Ascending aorta (tissue), 2 donors: ENCODE measurements at regions not wholly inside any gene's neighbourhood (a gene's known extent, or its start where the extent isn't known, plus 50 kb on each side); places are given as distances from the start of the nearest gene placed in this dataset.
A peak's percentile ranks its signal among the peaks of the same experiment; 100 is the strongest.

Source experiments
- DNase-seq, 2 donors: peaks; one replicate each; pipeline ENCODE4 v3.0.0-alpha.2; 2019; ENCODE audit warnings: low spot score in 2 of 2
- H3K27ac ChIP-seq, 2 donors: fragments of 200-600 bp; sonication (generic); one replicate each; pipeline ENCODE4 v1.5.1; 2016 to 2017; ENCODE audit warnings: mild to moderate bottlenecking in 1 of 2
- H3K27me3 ChIP-seq: fragments of 200-600 bp; sonication (generic); one replicate; pipeline ENCODE4 v1.5.1; 2017
- H3K36me3 ChIP-seq, 2 donors: fragments of 200-600 bp; sonication (generic); one replicate each; pipeline ENCODE4 v1.5.1; 2016
- H3K4me1 ChIP-seq, 2 donors: fragments of 200-600 bp; sonication (generic); one replicate each; pipeline ENCODE4 v1.5.1; 2016 to 2017; ENCODE audit warnings: mild to moderate bottlenecking in 1 of 2
- H3K4me3 ChIP-seq, 2 donors: fragments of 200-600 bp; sonication (generic); one replicate each; pipeline ENCODE4 v1.5.1; 2016 to 2017; ENCODE audit warnings: mild to moderate bottlenecking in 1 of 2
- H3K9me3 ChIP-seq, 2 donors: fragments of 200-600 bp; sonication (generic); one replicate each; pipeline ENCODE4 v1.5.1; 2016
- intact Hi-C: fragments of 100-400 bp; cut with DNase I; formaldehyde crosslinking; loops from one replicate; pipeline ENCODE4 v1.15.1; 2023
- TF ChIP-seq, protein P1 (sequence below), 3 experiments: fragments of 200-600 bp in 2 of 3; fragments of 450-650 bp in 1 of 3; sonication (generic) in 2 of 3; IDR thresholded peaks; one replicate each; pipeline ENCODE4 v1.5.1; 2016 to 2019; ENCODE audit warnings: antibody characterized with exemption in 3 of 3, mild to moderate bottlenecking in 1 of 3, moderate library complexity in 1 of 3

DNA sequence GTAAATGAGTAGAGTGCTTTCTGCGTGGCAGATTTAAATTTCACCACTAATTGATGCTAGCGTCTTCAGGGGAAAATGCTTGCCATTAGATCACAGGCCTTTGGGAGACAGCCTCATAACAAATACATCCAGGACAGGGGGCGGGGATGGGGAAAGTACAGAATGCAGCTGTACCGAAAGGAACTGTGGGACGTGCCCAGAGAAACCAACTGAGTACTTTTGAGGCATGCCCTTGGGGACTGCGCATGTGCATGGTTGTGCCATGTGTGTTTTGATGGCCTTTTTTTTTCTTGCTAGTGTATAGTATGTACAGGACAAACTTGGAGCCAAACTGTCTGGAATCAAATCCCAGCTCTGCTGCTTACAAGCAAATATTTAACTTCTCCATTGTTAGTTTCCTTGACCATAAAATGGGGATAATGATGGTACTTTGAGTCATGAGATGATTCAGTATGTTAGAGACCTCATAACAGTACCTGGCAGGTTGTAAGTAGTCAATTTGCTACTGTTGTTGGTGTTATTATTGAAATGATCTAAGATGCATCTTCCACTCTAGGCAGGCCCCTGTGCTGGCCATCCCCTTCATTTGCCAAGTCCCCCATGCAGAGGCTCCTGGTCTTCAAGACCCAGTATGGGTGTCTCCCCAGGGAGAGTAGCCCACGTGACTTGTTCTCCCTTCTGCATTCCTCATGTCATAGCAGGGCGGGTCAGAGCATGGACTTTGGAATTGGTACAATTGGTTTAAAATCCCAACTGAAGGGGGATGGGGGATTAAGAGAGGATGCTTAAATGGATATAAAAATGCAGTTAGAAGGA lies 68.3 kb upstream of the NPAS1 start:
- TF ChIP-seq, protein P1, sequence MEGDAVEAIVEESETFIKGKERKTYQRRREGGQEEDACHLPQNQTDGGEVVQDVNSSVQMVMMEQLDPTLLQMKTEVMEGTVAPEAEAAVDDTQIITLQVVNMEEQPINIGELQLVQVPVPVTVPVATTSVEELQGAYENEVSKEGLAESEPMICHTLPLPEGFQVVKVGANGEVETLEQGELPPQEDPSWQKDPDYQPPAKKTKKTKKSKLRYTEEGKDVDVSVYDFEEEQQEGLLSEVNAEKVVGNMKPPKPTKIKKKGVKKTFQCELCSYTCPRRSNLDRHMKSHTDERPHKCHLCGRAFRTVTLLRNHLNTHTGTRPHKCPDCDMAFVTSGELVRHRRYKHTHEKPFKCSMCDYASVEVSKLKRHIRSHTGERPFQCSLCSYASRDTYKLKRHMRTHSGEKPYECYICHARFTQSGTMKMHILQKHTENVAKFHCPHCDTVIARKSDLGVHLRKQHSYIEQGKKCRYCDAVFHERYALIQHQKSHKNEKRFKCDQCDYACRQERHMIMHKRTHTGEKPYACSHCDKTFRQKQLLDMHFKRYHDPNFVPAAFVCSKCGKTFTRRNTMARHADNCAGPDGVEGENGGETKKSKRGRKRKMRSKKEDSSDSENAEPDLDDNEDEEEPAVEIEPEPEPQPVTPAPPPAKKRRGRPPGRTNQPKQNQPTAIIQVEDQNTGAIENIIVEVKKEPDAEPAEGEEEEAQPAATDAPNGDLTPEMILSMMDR (IDR thresholded peaks at IDR 0.05), result no peak
- Histone ChIP-seq H3K27me3 (no peaks in the 10 kb centered on the region), H3K36me3 (no peaks in the 10 kb centered on the region), H3K4me3 (no peak overlapping the region), H3K9me3 (no peaks in the 10 kb centered on the region), H3K27ac (peak overlapping the region in 1 of 2 donors; percentile 36), H3K4me1 (peaks cover 0 to 43% of the 10 kb centered on the region in 2 donors)
- no peak for DNase-seq
- intact Hi-C loops, result no loop called here

DNA sequence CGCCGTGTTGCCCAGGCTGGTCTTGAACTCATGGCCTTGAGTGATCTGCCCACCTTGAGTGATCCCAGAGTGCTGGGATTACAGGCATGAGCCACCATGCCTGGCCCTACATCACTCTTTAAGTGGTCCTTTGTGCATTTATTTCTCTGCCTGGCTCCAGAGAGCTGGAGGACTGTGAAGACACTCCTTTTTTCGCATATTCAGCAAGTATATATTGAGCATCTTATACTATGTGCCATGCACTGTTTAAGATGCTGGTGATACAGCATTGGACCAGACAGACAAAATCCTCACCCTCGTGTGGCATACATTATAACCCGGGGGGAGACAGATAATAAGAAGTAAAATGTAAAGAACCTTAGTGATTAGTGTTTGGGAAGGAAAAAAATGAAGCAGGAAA lies 66.8 kb upstream of the NPAS1 start:
- H3K4me1 ChIP-seq, result peaks cover 0 to 31% of the 10 kb centered on the region in 2 donors
- no peak overlapping the region for H3K27ac ChIP-seq
- no peaks in the 10 kb centered on the region for H3K9me3 ChIP-seq
- intact Hi-C loops, result no loop called here
- no peak overlapping the region for H3K4me3 ChIP-seq
- no peaks in the 10 kb centered on the region for H3K27me3 ChIP-seq
- H3K36me3 ChIP-seq, result no peaks in the 10 kb centered on the region
- TF ChIP-seq, protein P1 (IDR thresholded peaks at IDR 0.05), result no peak
- no peak for DNase-seq

DNA sequence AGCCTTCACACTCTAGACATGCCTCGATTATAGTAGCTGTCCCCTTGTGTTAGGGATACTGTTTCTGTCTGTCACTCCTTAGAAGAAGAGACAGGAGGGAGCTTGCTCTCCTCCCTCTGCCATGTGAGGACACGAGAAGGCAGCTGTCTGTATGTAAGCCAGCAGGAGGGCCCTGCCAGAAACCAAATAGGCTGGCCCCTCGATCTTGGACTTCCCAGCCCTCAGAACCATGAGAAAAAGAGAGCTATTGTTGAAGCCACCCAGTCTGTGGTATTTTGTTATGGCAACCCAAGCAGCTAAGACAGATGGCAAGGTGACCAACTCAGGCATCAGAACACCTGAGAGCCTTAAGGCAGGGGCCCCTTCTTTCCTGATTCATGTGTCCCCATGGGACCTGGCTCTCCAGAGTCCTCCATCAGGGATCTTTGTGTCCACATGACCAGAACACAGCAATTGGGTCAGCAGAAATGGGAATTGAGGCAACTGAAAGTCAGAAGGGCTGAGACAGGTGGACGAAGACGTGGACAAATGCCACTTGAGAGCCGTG lies 65.6 kb upstream of the NPAS1 start:
- H3K9me3 ChIP-seq, result no peaks in the 10 kb centered on the region
- peaks cover 0 to 31% of the 10 kb centered on the region in 2 donors for H3K4me1 ChIP-seq
- no peak overlapping the region for H3K4me3 ChIP-seq
- TF ChIP-seq, protein P1 (IDR thresholded peaks at IDR 0.05), result no peak
- H3K27ac ChIP-seq, result no peak overlapping the region
- intact Hi-C loops, result no loop called here
- no peaks in the 10 kb centered on the region for H3K36me3 ChIP-seq
- H3K27me3 ChIP-seq, result no peaks in the 10 kb centered on the region
- DNase-seq, result no peak

DNA sequence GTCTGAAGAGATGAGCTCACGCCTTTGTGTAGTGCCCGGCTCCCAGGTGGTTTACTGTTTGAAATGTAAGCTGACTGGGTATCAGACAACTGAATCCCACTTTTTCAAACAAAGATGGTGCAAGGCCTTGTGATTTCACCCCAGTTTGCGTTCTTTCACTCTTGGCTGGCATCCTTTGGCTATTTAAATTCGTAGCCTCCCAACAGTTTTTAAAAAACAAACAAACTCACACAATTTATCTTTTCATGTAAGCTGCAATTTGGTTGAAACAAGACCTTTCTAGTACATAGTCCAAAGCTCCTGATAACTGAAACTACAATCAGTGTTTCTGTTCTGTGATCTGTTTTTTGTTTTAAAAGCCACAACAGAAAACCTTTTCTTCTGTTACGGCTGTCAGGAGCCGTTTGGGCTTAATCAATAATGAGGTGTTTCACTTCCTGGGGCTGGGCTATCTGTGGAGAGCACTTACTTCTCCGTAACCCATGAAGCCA lies 65.1 kb upstream of the NPAS1 start:
- Histone ChIP-seq H3K4me1 (peaks cover 0 to 31% of the 10 kb centered on the region in 2 donors), H3K27ac (peak overlapping the region in 1 of 2 donors; percentile 37), H3K36me3 (no peaks in the 10 kb centered on the region), H3K9me3 (no peaks in the 10 kb centered on the region), H3K4me3 (no peak overlapping the region), H3K27me3 (no peaks in the 10 kb centered on the region)
- TF ChIP-seq, protein P1 (IDR thresholded peaks at IDR 0.05), result no peak
- no peak for DNase-seq
- intact Hi-C loops, result no loop called here

DNA sequence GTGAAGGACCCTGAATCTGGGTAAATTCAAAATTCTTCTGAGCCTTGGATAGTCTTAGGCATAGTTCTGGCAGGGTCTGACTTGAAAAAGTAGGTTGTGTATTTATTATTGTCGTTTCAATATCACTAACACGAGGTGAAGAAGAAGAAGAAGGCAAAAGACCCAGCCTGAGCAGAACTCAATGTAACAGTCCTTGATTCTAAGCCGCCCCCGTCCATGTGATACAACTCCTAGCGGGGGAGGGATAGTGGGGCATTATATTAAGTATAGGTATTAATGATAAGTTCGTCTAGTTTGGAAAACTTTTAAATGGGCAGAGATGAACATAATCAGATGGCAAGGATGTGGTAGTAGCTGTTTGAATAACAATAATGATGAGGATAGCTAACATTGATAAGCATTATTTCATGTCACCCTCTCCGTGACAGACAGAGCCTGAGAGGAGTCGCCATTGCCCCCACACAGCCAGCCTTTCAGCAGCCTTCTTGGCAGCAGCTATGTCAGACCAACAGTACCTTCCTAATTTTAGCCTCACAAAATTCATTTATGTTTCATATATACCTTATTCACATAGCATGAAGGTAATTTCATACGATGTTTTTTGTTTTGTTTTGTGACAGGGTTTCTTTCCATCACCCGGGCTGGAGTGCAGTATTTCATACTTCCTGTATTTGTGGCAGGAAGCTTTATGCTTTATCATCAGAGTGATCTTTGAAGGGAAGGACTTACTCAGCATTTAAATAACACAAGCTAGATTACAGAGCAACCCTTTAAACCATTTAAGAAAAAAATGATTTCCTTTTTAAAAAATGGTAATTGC lies 64.4 kb upstream of the NPAS1 start:
- Histone ChIP-seq H3K4me3 (no peak overlapping the region), H3K4me1 (peaks cover 0 to 31% of the 10 kb centered on the region in 2 donors), H3K36me3 (no peaks in the 10 kb centered on the region), H3K9me3 (no peaks in the 10 kb centered on the region), H3K27ac (peak overlapping the region in 1 of 2 donors; percentile 37), H3K27me3 (no peaks in the 10 kb centered on the region)
- intact Hi-C loops, result no loop called here
- no peak for DNase-seq
- TF ChIP-seq, protein P1 (IDR thresholded peaks at IDR 0.05), result no peak
